Keratinocyte (primary cell): ENCODE measurements at regions not wholly inside any gene's neighbourhood (a gene's known extent, or its start where the extent isn't known, plus 50 kb on each side); places are given as distances from the start of the nearest gene placed in this dataset.

Experiments
- DNase-seq: peaks from one replicate; pipeline ENCODE4 v3.0.0-alpha.2; 2011; ENCODE audit warnings: low read depth, missing footprints, low spot score
- FAIRE-seq: peaks from 2 replicates; lab custom pipeline; 2011; peaks lifted over from hg19 to GRCh38; lab: Jason Lieb, UNC
- H2AFZ ChIP-seq: 2 replicates; pipeline ENCODE4 v1.6.0; 2012; ENCODE audit warnings: low read length, control low read depth, inconsistent platforms; ENCODE audit not compliant: control insufficient read depth
- H3K27ac ChIP-seq: 2 replicates; pipeline ENCODE4 v1.5.1; 2011; ENCODE audit warnings: low read length; ENCODE audit not compliant: control insufficient read depth, insufficient read depth
- H3K27me3 ChIP-seq: 3 replicates; pipeline ENCODE4 v1.6.0; 2011; ENCODE audit warnings: low read length; ENCODE audit not compliant: control insufficient read depth, insufficient read depth; ENCODE audit errors: extremely low read depth
- H3K36me3 ChIP-seq, 2 experiments: 2 replicates in 1 of 2; 3 replicates in 1 of 2; pipeline ENCODE4 v1.5.1; 2011; ENCODE audit warnings: low read length in 2 of 2, mild to moderate bottlenecking in 1 of 2; ENCODE audit not compliant: control insufficient read depth in 2 of 2, insufficient read depth in 2 of 2; ENCODE audit errors: extremely low read depth in 1 of 2
- H3K4me1 ChIP-seq: 3 replicates; pipeline ENCODE4 v1.5.1; 2011; ENCODE audit warnings: low read length; ENCODE audit not compliant: control insufficient read depth, insufficient read depth; ENCODE audit errors: extremely low read depth
- H3K4me2 ChIP-seq: 3 replicates; pipeline ENCODE4 v1.6.0; 2011; ENCODE audit warnings: low read depth, low read length; ENCODE audit not compliant: control insufficient read depth, insufficient read depth; ENCODE audit errors: extremely low read depth
- H3K4me3 ChIP-seq, 3 experiments: fragments of 200-600 bp in 1 of 3; sonication (generic) in 1 of 3; 2 replicates in 2 of 3; 3 replicates in 1 of 3; pipeline ENCODE4 v1.5.1; 2011 to 2016; ENCODE audit warnings: low read length in 3 of 3, mild to moderate bottlenecking in 3 of 3, control low read depth in 2 of 3, inconsistent platforms in 1 of 3, low read depth in 1 of 3, mixed read lengths in 1 of 3, mixed run types in 1 of 3, moderate library complexity in 1 of 3; ENCODE audit not compliant: control insufficient read depth in 2 of 3, insufficient read depth in 2 of 3; ENCODE audit errors: extremely low read depth in 1 of 3
- H3K79me2 ChIP-seq: 2 replicates; pipeline ENCODE4 v1.6.0; 2012; ENCODE audit warnings: low read length; ENCODE audit not compliant: control insufficient read depth, insufficient read depth
- H3K9ac ChIP-seq: 3 replicates; pipeline ENCODE4 v1.6.0; 2011; ENCODE audit warnings: low read length; ENCODE audit not compliant: control insufficient read depth, insufficient read depth; ENCODE audit errors: extremely low read depth
- H3K9me1 ChIP-seq: 3 replicates; pipeline ENCODE4 v1.6.0; 2011; ENCODE audit warnings: low read length; ENCODE audit not compliant: control insufficient read depth, insufficient read depth; ENCODE audit errors: extremely low read depth
- H3K9me3 ChIP-seq: 2 replicates; pipeline ENCODE4 v1.5.1; 2012; ENCODE audit warnings: low read depth, low read length; ENCODE audit not compliant: control insufficient read depth
- H4K20me1 ChIP-seq: 3 replicates; pipeline ENCODE4 v1.6.0; 2011; ENCODE audit warnings: low read length; ENCODE audit not compliant: control insufficient read depth, insufficient read depth; ENCODE audit errors: extremely low read depth
- EZH2 ChIP-seq: IDR thresholded peaks from one replicate; pipeline ENCODE4 v1.6.1; 2012; ENCODE audit warnings: inconsistent platforms, mild to moderate bottlenecking, low read length, moderate library complexity
- dilution Hi-C: fragments of 300-500 bp; cut with MboI; formaldehyde crosslinking; loops from one replicate; pipeline ENCODE4 v1.7.0; 2020; ENCODE audit warnings: low sequenced_read_pairs; ENCODE audit not compliant: extremely low pct_ligation_motif_present
- TF ChIP-seq, protein P1 (sequence below), 3 experiments: IDR thresholded peaks in 1 of 3; conservative IDR thresholded peaks in 1 of 3; optimal IDR thresholded peaks in 1 of 3; 2 replicates in 2 of 3; 3 replicates in 1 of 3; pipeline versions ENCODE3 to v1.5.1; 2011; ENCODE audit warnings: low read length in 3 of 3, mild to moderate bottlenecking in 3 of 3, moderate library complexity in 2 of 3, control low read depth in 1 of 3, inconsistent platforms in 1 of 3; ENCODE audit not compliant: insufficient read depth in 2 of 3; ENCODE audit errors: extremely low read depth in 1 of 3

DNA sequence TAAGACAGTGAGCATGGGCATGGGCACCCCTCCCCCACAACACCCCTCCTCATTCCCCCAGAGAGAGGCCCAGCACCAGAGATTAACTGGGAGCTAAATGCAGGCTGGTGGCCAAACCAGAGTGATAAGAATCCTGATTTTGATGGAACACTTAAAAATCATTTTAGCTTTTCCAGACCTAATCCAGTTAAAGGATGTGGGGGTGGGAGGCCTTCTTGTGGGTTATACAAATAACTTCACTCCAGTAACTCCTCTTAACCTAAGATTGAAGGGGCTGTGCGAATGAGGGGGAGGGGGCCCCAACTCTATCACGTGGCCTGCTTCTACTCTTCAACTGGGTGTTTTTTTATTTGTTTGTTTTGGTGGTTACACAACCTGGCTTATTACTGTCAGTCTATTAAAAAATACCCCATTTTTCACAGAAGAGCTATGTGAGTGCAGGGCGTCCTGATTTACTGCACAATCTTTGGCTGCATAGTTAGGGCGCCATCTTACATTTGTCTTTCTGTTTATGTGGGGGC, 398.1 kb upstream of the LYPLAL1 start:
- Histone ChIP-seq H3K79me2 (no peaks in the 10 kb centered on the region), H3K4me1 (peaks cover 18% of the 10 kb centered on the region), H3K27ac (no peak overlapping the region), H3K36me3 (no peaks in the 10 kb centered on the region), H3K9ac (no peak overlapping the region), H3K4me3 (no peak overlapping the region), H2AFZ (no peak overlapping the region), H3K9me1 (no peaks in the 10 kb centered on the region), H3K9me3 (no peaks in the 10 kb centered on the region), H4K20me1 (no peaks in the 10 kb centered on the region), H3K4me2 (no peak overlapping the region), H3K27me3 (no peaks in the 10 kb centered on the region)
- no peak for DNase-seq
- TF ChIP-seq EZH2, result no peak
- TF ChIP-seq, protein P1, sequence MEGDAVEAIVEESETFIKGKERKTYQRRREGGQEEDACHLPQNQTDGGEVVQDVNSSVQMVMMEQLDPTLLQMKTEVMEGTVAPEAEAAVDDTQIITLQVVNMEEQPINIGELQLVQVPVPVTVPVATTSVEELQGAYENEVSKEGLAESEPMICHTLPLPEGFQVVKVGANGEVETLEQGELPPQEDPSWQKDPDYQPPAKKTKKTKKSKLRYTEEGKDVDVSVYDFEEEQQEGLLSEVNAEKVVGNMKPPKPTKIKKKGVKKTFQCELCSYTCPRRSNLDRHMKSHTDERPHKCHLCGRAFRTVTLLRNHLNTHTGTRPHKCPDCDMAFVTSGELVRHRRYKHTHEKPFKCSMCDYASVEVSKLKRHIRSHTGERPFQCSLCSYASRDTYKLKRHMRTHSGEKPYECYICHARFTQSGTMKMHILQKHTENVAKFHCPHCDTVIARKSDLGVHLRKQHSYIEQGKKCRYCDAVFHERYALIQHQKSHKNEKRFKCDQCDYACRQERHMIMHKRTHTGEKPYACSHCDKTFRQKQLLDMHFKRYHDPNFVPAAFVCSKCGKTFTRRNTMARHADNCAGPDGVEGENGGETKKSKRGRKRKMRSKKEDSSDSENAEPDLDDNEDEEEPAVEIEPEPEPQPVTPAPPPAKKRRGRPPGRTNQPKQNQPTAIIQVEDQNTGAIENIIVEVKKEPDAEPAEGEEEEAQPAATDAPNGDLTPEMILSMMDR (optimal IDR thresholded peaks at IDR 0.05 in 1 of 3, IDR thresholded peaks at IDR 0.05 in 1 of 3, conservative IDR thresholded peaks at IDR 0.05 in 1 of 3; ENCODE audit: extremely low read depth in 1 of 3, insufficient read depth in 2 of 3, low read length in 3 of 3), result no peak
- FAIRE-seq, result no peak
- dilution Hi-C loops, result no loop called here

DNA sequence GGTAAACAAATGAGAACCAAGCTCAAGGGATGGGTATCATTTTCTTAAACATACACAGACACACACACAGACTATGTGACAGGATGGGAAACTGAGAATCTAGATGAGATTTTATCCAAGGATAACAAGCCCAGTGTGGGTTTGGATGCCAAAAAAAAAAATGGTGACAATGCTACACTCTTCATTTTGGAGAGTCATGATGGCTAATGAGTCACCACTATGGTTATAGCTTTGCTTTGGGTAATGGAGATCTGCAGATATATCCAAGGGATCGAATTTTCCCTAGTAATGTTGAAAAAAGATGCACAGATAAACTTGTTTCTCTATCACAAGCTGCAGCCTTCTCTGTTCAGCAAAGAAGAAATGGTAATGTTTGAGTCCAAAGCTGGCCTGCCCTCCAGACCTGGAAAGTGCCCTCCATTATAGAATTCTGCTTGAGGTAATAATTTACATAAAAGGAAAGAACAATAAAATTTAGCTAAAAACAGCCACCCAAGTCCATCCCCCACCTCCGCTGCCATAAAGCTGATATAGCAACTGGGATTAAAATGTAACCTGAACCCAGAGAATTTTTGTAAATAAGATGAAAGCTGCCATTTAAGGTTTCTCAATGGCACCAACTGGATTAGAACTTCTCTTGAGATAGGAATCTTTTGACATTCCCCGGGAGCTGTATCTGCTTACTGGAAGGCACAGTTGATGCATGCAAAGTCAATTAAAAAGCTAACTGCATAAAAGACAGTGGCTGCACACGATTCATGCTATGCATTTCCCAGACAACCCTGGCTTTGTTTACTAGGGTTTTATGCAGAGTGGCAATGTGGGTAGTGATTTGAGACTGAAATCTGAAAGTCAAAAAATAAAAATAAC, 395.2 kb upstream of the LYPLAL1 start:
- TF ChIP-seq, protein P1 (optimal IDR thresholded peaks at IDR 0.05 in 1 of 3, IDR thresholded peaks at IDR 0.05 in 1 of 3, conservative IDR thresholded peaks at IDR 0.05 in 1 of 3; ENCODE audit: extremely low read depth in 1 of 3, insufficient read depth in 2 of 3, low read length in 3 of 3), result no peak
- no peak for TF ChIP-seq EZH2
- no peak for FAIRE-seq
- DNase-seq, result no peak
- no peaks in the 10 kb centered on the region for H3K27me3 ChIP-seq
- no peaks in the 10 kb centered on the region for H3K36me3 ChIP-seq
- H3K9me1 ChIP-seq, result no peaks in the 10 kb centered on the region
- H3K9ac ChIP-seq, result no peak overlapping the region
- H3K9me3 ChIP-seq, result no peaks in the 10 kb centered on the region
- dilution Hi-C loops, result no loop called here
- H3K4me2 ChIP-seq, result no peak overlapping the region
- no peak overlapping the region for H2AFZ ChIP-seq
- H3K27ac ChIP-seq, result no peak overlapping the region
- H3K4me3 ChIP-seq, result no peak overlapping the region
- H3K79me2 ChIP-seq, result no peaks in the 10 kb centered on the region
- peaks cover 16% of the 10 kb centered on the region for H3K4me1 ChIP-seq
- no peaks in the 10 kb centered on the region for H4K20me1 ChIP-seq
